Breast epithelium (tissue), 3 donors: ENCODE measurements at regions not wholly inside any gene's neighbourhood (a gene's known extent, or its start where the extent isn't known, plus 50 kb on each side); places are given as distances from the start of the nearest gene placed in this dataset.

Source experiments
- POLR2A ChIP-seq: fragments of 450-650 bp; IDR thresholded peaks from one replicate; pipeline ENCODE4 v1.6.1; 2016; ENCODE audit warnings: antibody characterized with exemption, mild to moderate bottlenecking, moderate library complexity
- TF ChIP-seq, protein P1 (sequence below), 3 donors: fragments of 450-650 bp; IDR thresholded peaks; one replicate each; pipeline ENCODE4 v1.5.1; 2016 to 2017; ENCODE audit warnings: antibody characterized with exemption in 3 of 3, mild to moderate bottlenecking in 3 of 3, moderate library complexity in 3 of 3

DNA sequence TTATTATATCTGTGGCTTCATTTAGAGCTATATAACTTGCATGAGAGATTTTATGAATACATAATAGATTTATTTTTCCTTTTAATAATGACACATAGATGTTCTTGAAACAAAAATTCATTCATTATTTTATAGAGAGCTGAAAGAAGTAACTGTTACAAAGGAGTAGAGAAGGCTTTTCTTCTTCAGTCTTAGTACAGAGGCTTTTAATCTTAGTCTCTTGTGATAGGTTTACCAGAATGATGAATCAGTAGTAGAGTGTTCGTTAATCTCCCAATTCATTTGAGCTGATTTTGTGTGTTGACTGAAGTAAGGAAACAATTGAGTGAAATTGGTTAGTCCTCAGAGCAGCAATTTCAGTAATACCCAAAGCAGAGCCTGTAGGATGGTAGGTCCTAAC lies 1284.1 kb upstream of the ACO1 start:
- TF ChIP-seq, protein P1, sequence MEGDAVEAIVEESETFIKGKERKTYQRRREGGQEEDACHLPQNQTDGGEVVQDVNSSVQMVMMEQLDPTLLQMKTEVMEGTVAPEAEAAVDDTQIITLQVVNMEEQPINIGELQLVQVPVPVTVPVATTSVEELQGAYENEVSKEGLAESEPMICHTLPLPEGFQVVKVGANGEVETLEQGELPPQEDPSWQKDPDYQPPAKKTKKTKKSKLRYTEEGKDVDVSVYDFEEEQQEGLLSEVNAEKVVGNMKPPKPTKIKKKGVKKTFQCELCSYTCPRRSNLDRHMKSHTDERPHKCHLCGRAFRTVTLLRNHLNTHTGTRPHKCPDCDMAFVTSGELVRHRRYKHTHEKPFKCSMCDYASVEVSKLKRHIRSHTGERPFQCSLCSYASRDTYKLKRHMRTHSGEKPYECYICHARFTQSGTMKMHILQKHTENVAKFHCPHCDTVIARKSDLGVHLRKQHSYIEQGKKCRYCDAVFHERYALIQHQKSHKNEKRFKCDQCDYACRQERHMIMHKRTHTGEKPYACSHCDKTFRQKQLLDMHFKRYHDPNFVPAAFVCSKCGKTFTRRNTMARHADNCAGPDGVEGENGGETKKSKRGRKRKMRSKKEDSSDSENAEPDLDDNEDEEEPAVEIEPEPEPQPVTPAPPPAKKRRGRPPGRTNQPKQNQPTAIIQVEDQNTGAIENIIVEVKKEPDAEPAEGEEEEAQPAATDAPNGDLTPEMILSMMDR (IDR thresholded peaks at IDR 0.05), result no peak
- no peak for TF ChIP-seq POLR2A
